PFSK-1 (cell line): ENCODE measurements at regions not wholly inside any gene's neighbourhood (a gene's known extent, or its start where the extent isn't known, plus 50 kb on each side); places are given as distances from the start of the nearest gene placed in this dataset.

Experiments
- FOXP2 ChIP-seq: optimal IDR thresholded peaks from 2 replicates; pipeline ENCODE3; 2011; ENCODE audit warnings: borderline replicate concordance, control low read depth, inconsistent platforms; ENCODE audit not compliant: insufficient read depth; ENCODE audit errors: extremely low read length, extremely low read depth
- POLR2AphosphoS5 ChIP-seq: IDR thresholded peaks from 2 replicates; pipeline ENCODE4 v1.6.1; 2012; ENCODE audit warnings: low read depth, mild to moderate bottlenecking, control low read depth, low read length, moderate library complexity
- REST ChIP-seq, 2 experiments: IDR thresholded peaks; 2 replicates each; pipeline versions ENCODE4 v1.6.1 to v1.8.0; 2011 to 2012; ENCODE audit warnings: low read depth in 2 of 2, low read length in 2 of 2, control low read depth in 1 of 2, inconsistent platforms in 1 of 2, mild to moderate bottlenecking in 1 of 2, moderate library complexity in 1 of 2; ENCODE audit not compliant: insufficient read depth in 1 of 2
- SIN3A ChIP-seq: IDR thresholded peaks from 2 replicates; pipeline ENCODE4 v1.6.1; 2012; ENCODE audit warnings: mild to moderate bottlenecking, low read length, moderate library complexity, borderline replicate concordance; ENCODE audit not compliant: insufficient read depth
- TAF1 ChIP-seq: IDR thresholded peaks from 2 replicates; pipeline ENCODE4 v1.6.1; 2012; ENCODE audit warnings: low read length, control low read depth, borderline replicate concordance; ENCODE audit not compliant: insufficient read depth

- TF ChIP-seq REST (IDR thresholded peaks at IDR 0.05; ENCODE audit: insufficient read depth in 1 of 2, low read depth in 2 of 2, low read length in 2 of 2): no peak
- TF ChIP-seq POLR2AphosphoS5: no peak
- no peak for TF ChIP-seq SIN3A
- TF ChIP-seq TAF1: no peak
- no peak for TF ChIP-seq FOXP2
Measured at GRCh38 chr2:128797092-128797491, 478.4 kb upstream of the HS6ST1 start.
